ENCODE measurements at regions not wholly inside any gene's neighbourhood (a gene's known extent, or its start where the extent isn't known, plus 50 kb on each side); places are given as distances from the start of the nearest gene placed in this dataset.

DNA sequence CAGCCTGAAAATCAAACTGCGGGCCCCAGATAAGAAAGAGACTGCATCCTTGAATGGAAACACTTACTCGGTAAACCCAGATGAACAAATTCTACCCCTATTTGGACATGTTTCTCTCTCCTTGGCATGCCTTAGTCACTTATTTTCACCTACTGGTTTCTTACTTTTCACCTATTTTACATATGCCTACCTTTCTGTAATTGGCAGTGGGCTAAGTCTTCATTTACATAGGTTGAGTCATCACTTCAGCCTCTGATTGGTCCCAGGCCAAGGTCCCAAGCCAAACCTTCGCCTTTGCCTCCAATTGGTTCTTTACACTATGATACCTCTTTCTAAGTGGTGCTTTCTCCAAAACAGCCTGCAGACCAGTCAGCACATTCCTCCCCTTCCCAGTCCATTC, 111.3 kb downstream of the DYRK2 start:
- Histone ChIP-seq H3K79me2 (ENCODE audit: control insufficient read depth, insufficient read depth, low read length) (no peaks in the 10 kb centered on the region), H3K9ac (replicated peaks; ENCODE audit: extremely low read depth, insufficient read depth, low read length) (no peak overlapping the region), H3K4me3 (replicated peaks in 1 of 3; ENCODE audit: insufficient read depth in 1 of 3, low read depth in 1 of 3, low read length in 3 of 3) (no peak overlapping the region), H3K9me3 (replicated peaks; ENCODE audit: control insufficient read depth, insufficient read depth, low read length) (no peaks in the 10 kb centered on the region), H3K4me2 (ENCODE audit: insufficient read depth, low read length) (no peak overlapping the region), H3K27me3 (ENCODE audit: control insufficient read depth in 2 of 2, insufficient read depth in 2 of 2, low read length in 2 of 2) (no peaks in the 10 kb centered on the region), H4K20me1 (replicated peaks; ENCODE audit: control insufficient read depth, extremely low read depth, insufficient read depth, low read length) (no peaks in the 10 kb centered on the region), H2AFZ (ENCODE audit: low read depth, low read length) (no peak overlapping the region), H3K9me1 (replicated peaks; ENCODE audit: control insufficient read depth, extremely low read depth, insufficient read depth, low read length) (no peaks in the 10 kb centered on the region), H3K36me3 (ENCODE audit: control insufficient read depth in 2 of 2, extremely low read depth in 1 of 2, insufficient read depth in 2 of 2, low read length in 2 of 2) (no peaks in the 10 kb centered on the region), H3K27ac (ENCODE audit: insufficient read depth, low read depth, low read length) (no peak overlapping the region), H3K4me1 (ENCODE audit: control insufficient read depth, extremely low read depth, insufficient read depth, low read length) (no peaks in the 10 kb centered on the region)
- ChIA-PET POLR2A (no interaction called here), CTCF (no interaction called here)
- intact Hi-C loops (cut with micrococcal nuclease) = no loop called here
- no peak for TF ChIP-seq POLR2A (IDR thresholded peaks at IDR 0.05; ENCODE audit: low read depth, low read length)
- no peak for TF ChIP-seq JUN (IDR thresholded peaks at IDR 0.05; ENCODE audit: borderline replicate concordance, insufficient read depth, insufficient read length, low read depth)
- no peak for TF ChIP-seq MAX (IDR thresholded peaks at IDR 0.05; ENCODE audit: insufficient read depth, insufficient read length)
- no peak for TF ChIP-seq MYC (IDR thresholded peaks at IDR 0.05; ENCODE audit: low read depth, low read length)
- no peak for TF ChIP-seq GATA2 (IDR thresholded peaks at IDR 0.05; ENCODE audit: insufficient read depth, insufficient read length, low read depth, low read length)
- no peak for TF ChIP-seq EZH2 (IDR thresholded peaks at IDR 0.05; ENCODE audit: borderline replicate concordance, low read depth, low read length, severe bottlenecking)
- TF ChIP-seq POLR2AphosphoS5 (IDR thresholded peaks at IDR 0.05; ENCODE audit: insufficient read depth, low read depth, low read length) = no peak
- TF ChIP-seq, protein P1, sequence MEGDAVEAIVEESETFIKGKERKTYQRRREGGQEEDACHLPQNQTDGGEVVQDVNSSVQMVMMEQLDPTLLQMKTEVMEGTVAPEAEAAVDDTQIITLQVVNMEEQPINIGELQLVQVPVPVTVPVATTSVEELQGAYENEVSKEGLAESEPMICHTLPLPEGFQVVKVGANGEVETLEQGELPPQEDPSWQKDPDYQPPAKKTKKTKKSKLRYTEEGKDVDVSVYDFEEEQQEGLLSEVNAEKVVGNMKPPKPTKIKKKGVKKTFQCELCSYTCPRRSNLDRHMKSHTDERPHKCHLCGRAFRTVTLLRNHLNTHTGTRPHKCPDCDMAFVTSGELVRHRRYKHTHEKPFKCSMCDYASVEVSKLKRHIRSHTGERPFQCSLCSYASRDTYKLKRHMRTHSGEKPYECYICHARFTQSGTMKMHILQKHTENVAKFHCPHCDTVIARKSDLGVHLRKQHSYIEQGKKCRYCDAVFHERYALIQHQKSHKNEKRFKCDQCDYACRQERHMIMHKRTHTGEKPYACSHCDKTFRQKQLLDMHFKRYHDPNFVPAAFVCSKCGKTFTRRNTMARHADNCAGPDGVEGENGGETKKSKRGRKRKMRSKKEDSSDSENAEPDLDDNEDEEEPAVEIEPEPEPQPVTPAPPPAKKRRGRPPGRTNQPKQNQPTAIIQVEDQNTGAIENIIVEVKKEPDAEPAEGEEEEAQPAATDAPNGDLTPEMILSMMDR (IDR thresholded peaks at IDR 0.05; ENCODE audit: extremely low read depth in 1 of 2, insufficient read depth in 1 of 2, low read depth in 1 of 2, low read length in 2 of 2) = no peak
- TF ChIP-seq FOS (IDR thresholded peaks at IDR 0.05; ENCODE audit: borderline replicate concordance, insufficient read depth, low read length) = no peak
- DNase-seq (ENCODE audit: low read depth, low spot score) = no peak
- dilution Hi-C loops (cut with MboI; ENCODE audit: extremely low pct_ligation_motif_present, low sequenced_read_pairs) = no loop called here
- FAIRE-seq = no peak
- BruUV-seq (replicated peaks) = no TSS peak
